DND-41 (cell line): ENCODE measurements at regions not wholly inside any gene's neighbourhood (a gene's known extent, or its start where the extent isn't known, plus 50 kb on each side); places are given as distances from the start of the nearest gene placed in this dataset.

Experiments used
- CTCF ChIP-seq: IDR thresholded peaks from 2 replicates; pipeline ENCODE4 v1.5.1; 2012; ENCODE audit warnings: borderline replicate concordance, low read length, moderate library complexity, mild to moderate bottlenecking; ENCODE audit not compliant: poor library complexity, severe bottlenecking; ENCODE audit errors: extremely low read depth
- EZH2 ChIP-seq: IDR thresholded peaks from 3 replicates; pipeline ENCODE4 v1.6.1; 2012; ENCODE audit warnings: borderline replicate concordance, low read depth, mild to moderate bottlenecking, moderate library complexity, low read length, inconsistent platforms; ENCODE audit not compliant: severe bottlenecking

DNA sequence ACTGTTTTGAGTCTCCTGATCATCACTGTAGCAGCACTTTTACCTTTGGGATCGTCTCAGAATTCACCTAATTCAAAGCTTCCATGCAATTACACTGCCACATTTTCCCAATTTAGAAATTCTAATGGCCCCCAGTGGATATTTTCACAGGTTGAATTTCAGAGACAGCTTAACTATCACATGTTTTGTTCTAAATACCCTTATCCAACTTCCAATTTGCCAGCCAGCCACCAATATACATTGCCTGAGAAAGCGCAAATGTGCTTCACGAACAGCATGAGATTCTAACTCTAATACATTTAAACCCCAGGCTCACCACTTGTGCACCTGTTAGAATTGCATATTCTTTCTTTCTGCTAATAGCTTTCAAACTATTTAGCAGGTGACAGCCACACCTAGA is 1160.9 kb upstream of the TMEM132C start:
- TF ChIP-seq EZH2: no peak
- TF ChIP-seq CTCF: no peak
